ENCODE measurements at regions not wholly inside any gene's neighbourhood (a gene's known extent, or its start where the extent isn't known, plus 50 kb on each side); places are given as distances from the start of the nearest gene placed in this dataset.

GRCh38 chr17:14771543-14771942, 470.7 kb downstream of the HS3ST3B1 start:
- TF ChIP-seq POLR2A (IDR thresholded peaks at IDR 0.05; ENCODE audit: low read length) (no peak), GATA1 (IDR thresholded peaks at IDR 0.05; ENCODE audit: low read depth, low read length) (no peak)
